SU-DHL-6 (cell line): ENCODE measurements at regions not wholly inside any gene's neighbourhood (a gene's known extent, or its start where the extent isn't known, plus 50 kb on each side); places are given as distances from the start of the nearest gene placed in this dataset.

ENCODE experiments used
- H2AFZ ChIP-seq: fragments of 200-600 bp; sonication (generic); 2 replicates; pipeline ENCODE4 v1.6.1; 2014; ENCODE audit warnings: low read depth, mild to moderate bottlenecking, moderate library complexity, mixed read lengths, antibody characterized with exemption, low read length; ENCODE audit not compliant: severe bottlenecking
- H3F3A ChIP-seq: fragments of 200-600 bp; shearing (Covaris generic); 2 replicates; pipeline ENCODE4 v1.6.0; 2016; ENCODE audit warnings: antibody characterized with exemption, mild to moderate bottlenecking; ENCODE audit not compliant: insufficient read depth
- H3K27ac ChIP-seq: fragments of 200-600 bp; sonication (generic); 2 replicates; pipeline ENCODE4 v1.5.1; 2016; ENCODE audit warnings: low read depth, mild to moderate bottlenecking, low read length, moderate library complexity, mixed read lengths
- H3K27me3 ChIP-seq: fragments of 200-600 bp; sonication (generic), shearing (Covaris generic); 2 replicates; pipeline ENCODE4 v1.6.0; 2014; ENCODE audit warnings: mild to moderate bottlenecking, low read length
- H3K36me3 ChIP-seq: fragments of 200-600 bp; sonication (generic); 2 replicates; pipeline ENCODE4 v1.6.1; 2014; ENCODE audit warnings: mild to moderate bottlenecking, low read length, mixed read lengths
- H3K4me2 ChIP-seq: fragments of 300-600, 200-600 bp; shearing (Covaris generic), sonication (generic); 2 replicates; pipeline ENCODE4 v1.6.0; 2014; ENCODE audit warnings: low read length, low read depth, mild to moderate bottlenecking; ENCODE audit not compliant: poor library complexity, severe bottlenecking
- H3K4me3 ChIP-seq: fragments of 200-600 bp; sonication (generic); 2 replicates; pipeline ENCODE4 v1.5.1; 2014; ENCODE audit warnings: antibody characterized with exemption, low read length, mild to moderate bottlenecking, mixed read lengths; ENCODE audit not compliant: insufficient read depth, poor library complexity, severe bottlenecking
- H3K79me2 ChIP-seq: fragments of 200-600 bp; sonication (generic); 2 replicates; pipeline ENCODE4 v1.6.1; 2014; ENCODE audit warnings: mild to moderate bottlenecking, low read length, moderate library complexity; ENCODE audit not compliant: insufficient read depth
- H3K9ac ChIP-seq: fragments of 200-600 bp; sonication (generic); 2 replicates; pipeline ENCODE4 v1.7.0; 2014; ENCODE audit warnings: mild to moderate bottlenecking, low read length
- H3K9me2 ChIP-seq: fragments of 200-600 bp; sonication (generic); replicated peaks from 2 replicates; pipeline ENCODE4 v1.6.1; 2014; ENCODE audit warnings: low read length; ENCODE audit not compliant: insufficient read depth
- H3K9me3 ChIP-seq: fragments of 200-600 bp; sonication (generic); 2 replicates; pipeline ENCODE4 v1.6.1; 2014; ENCODE audit warnings: low read length, mixed read lengths; ENCODE audit not compliant: insufficient read depth
- H4K20me1 ChIP-seq: fragments of 200-600 bp; sonication (generic); 2 replicates; pipeline ENCODE4 v1.6.1; 2014; ENCODE audit warnings: low read depth, mild to moderate bottlenecking, antibody characterized with exemption, low read length, moderate library complexity, mixed read lengths
- CTCF ChIP-seq: fragments of 200-600 bp; sonication (generic); IDR thresholded peaks from one replicate; pipeline ENCODE4 v1.5.1; 2017; ENCODE audit warnings: antibody characterized with exemption, mild to moderate bottlenecking, low read length, moderate library complexity; ENCODE audit not compliant: insufficient read depth, poor library complexity, severe bottlenecking
- EZH2phosphoT487 ChIP-seq: fragments of 200-600 bp; sonication (generic), shearing (Covaris generic); conservative IDR thresholded peaks from 2 replicates; pipeline ENCODE4 v1.6.1; 2018; ENCODE audit warnings: mild to moderate bottlenecking, antibody characterized with exemption, low read length, moderate library complexity, mixed read lengths

- no peak overlapping the region for H3K4me2 ChIP-seq
- H3K27me3 ChIP-seq: no peaks in the 10 kb centered on the region
- H3F3A ChIP-seq: no peaks in the 10 kb centered on the region
- H3K79me2 ChIP-seq: no peaks in the 10 kb centered on the region
- H2AFZ ChIP-seq: no peak overlapping the region
- H3K9me3 ChIP-seq: no peaks in the 10 kb centered on the region
- no peak for TF ChIP-seq CTCF
- TF ChIP-seq EZH2phosphoT487: no peak
- H3K4me3 ChIP-seq: no peak overlapping the region
- H4K20me1 ChIP-seq: no peaks in the 10 kb centered on the region
- H3K9me2 ChIP-seq: no peaks in the 10 kb centered on the region
- H3K9ac ChIP-seq: no peak overlapping the region
- no peak overlapping the region for H3K27ac ChIP-seq
- no peaks in the 10 kb centered on the region for H3K36me3 ChIP-seq
Measured at GRCh38 chr10:130751106-130751840, 560.2 kb downstream of the TCERG1L start.

DNA sequence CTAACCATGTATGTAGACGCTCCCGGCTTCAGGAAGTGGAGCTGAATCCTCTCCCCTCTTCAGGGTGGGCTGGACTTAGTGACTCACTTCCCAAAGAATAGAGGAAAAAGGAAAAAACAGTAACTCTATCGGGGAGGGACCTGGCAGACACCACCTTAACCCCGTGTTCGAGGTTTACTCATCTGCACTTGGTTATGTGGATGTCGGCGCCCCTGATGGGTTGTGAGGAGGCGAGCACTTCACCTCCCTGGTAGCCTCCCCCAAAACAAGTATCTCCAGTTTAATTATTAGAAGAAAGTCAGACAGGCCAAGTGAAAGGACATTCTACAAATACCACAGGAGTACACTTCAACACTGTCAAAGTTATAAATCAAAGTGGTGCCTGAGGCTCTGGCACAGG, 559.7 kb downstream of the TCERG1L start:
- H3K9me3 ChIP-seq: no peaks in the 10 kb centered on the region
- H3K27ac ChIP-seq: no peak overlapping the region
- no peaks in the 10 kb centered on the region for H4K20me1 ChIP-seq
- no peaks in the 10 kb centered on the region for H3K27me3 ChIP-seq
- no peaks in the 10 kb centered on the region for H3K79me2 ChIP-seq
- H3F3A ChIP-seq: no peaks in the 10 kb centered on the region
- H3K4me2 ChIP-seq: no peak overlapping the region
- no peak overlapping the region for H3K9ac ChIP-seq
- no peaks in the 10 kb centered on the region for H3K9me2 ChIP-seq
- H2AFZ ChIP-seq: no peak overlapping the region
- TF ChIP-seq EZH2phosphoT487: no peak
- no peak for TF ChIP-seq CTCF
- no peaks in the 10 kb centered on the region for H3K36me3 ChIP-seq
- no peak overlapping the region for H3K4me3 ChIP-seq

DNA sequence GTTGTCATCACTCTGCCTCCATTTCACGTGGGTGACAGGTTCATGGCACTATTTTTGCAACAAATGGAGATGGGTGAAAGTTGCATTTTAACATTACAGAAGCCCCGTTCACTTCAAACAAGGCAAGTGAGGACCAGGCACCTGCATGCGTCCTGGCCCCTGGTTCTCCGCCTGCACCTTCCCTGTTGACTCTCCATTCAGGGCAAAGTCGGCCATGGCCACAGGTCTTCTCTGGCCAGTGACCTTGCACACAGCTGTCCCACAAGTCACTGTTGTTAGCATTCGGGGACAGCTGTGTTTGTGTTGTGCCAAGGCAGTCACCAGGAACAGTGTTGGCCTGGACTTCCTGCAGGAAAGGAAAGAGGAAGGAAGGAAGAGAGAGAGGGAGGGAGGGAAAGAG, 554.9 kb downstream of the TCERG1L start:
- TF ChIP-seq CTCF (no peak), EZH2phosphoT487 (no peak)
- no peaks in the 10 kb centered on the region for H3K9me2 ChIP-seq
- no peak overlapping the region for H3K27ac ChIP-seq

More for the DNA sequence above, 554.9 kb downstream of the TCERG1L start:
- H3K27me3 ChIP-seq: no peaks in the 10 kb centered on the region
- H3K4me2 ChIP-seq: no peak overlapping the region
- H3K4me3 ChIP-seq: no peak overlapping the region
- H4K20me1 ChIP-seq: no peaks in the 10 kb centered on the region
- H3K36me3 ChIP-seq: no peaks in the 10 kb centered on the region
- H3K79me2 ChIP-seq: no peaks in the 10 kb centered on the region
- H2AFZ ChIP-seq: no peak overlapping the region
- no peak overlapping the region for H3K9ac ChIP-seq
- no peaks in the 10 kb centered on the region for H3F3A ChIP-seq
- no peaks in the 10 kb centered on the region for H3K9me3 ChIP-seq
